Neural progenitor cell (in vitro differentiated cells): ENCODE measurements at regions not wholly inside any gene's neighbourhood (a gene's known extent, or its start where the extent isn't known, plus 50 kb on each side); places are given as distances from the start of the nearest gene placed in this dataset.

Source experiments
- DNase-seq: peaks from one replicate; pipeline ENCODE4 v3.0.0-alpha.2; 2016; ENCODE audit warnings: low spot score
- H2AFZ ChIP-seq: fragments of 200-600 bp; sonication (generic); replicated peaks from 2 replicates; pipeline ENCODE4 v1.6.1; 2016; ENCODE audit warnings: antibody characterized with exemption
- H3F3A ChIP-seq: fragments of 200-600 bp; sonication (generic); 2 replicates; pipeline ENCODE4 v1.6.1; 2016; ENCODE audit warnings: antibody characterized with exemption, low read depth
- H3K27ac ChIP-seq: fragments of 200-600 bp; sonication (generic); 2 replicates; pipeline ENCODE4 v1.5.1; 2016; ENCODE audit warnings: mild to moderate bottlenecking
- H3K27me3 ChIP-seq: fragments of 200-600 bp; sonication (generic); 2 replicates; pipeline ENCODE4 v1.6.1; 2016; ENCODE audit warnings: mild to moderate bottlenecking, moderate library complexity
- H3K36me3 ChIP-seq: fragments of 200-600 bp; sonication (generic); 2 replicates; pipeline ENCODE4 v1.5.1; 2016
- H3K4me1 ChIP-seq: fragments of 200-600 bp; sonication (generic); 2 replicates; pipeline ENCODE4 v1.6.1; 2016; ENCODE audit warnings: mixed run types
- H3K4me2 ChIP-seq: fragments of 200-600 bp; sonication (generic); 2 replicates; pipeline ENCODE4 v1.6.1; 2016
- H3K4me3 ChIP-seq: fragments of 200-600 bp; sonication (generic); 2 replicates; pipeline ENCODE4 v1.5.1; 2016
- H3K79me2 ChIP-seq: fragments of 200-600 bp; sonication (generic); 2 replicates; pipeline ENCODE4 v1.6.1; 2016; ENCODE audit warnings: low read depth
- H3K9ac ChIP-seq: fragments of 200-600 bp; sonication (generic); 2 replicates; pipeline ENCODE4 v1.6.1; 2016
- H3K9me3 ChIP-seq: fragments of 200-600 bp; sonication (generic); 2 replicates; pipeline ENCODE4 v1.5.1; 2016; ENCODE audit warnings: low read depth
- H4K20me1 ChIP-seq: fragments of 200-600 bp; sonication (generic); 2 replicates; pipeline ENCODE4 v1.6.1; 2016; ENCODE audit warnings: low read depth
- H3K27ac Mint-ChIP-seq: 3 replicates; pipeline ENCODE4 v1.8.0; 2021; ENCODE audit warnings: mixed read lengths
- H3K27me3 Mint-ChIP-seq: 2 replicates; pipeline ENCODE4 v1.8.0; 2022; ENCODE audit warnings: low read depth, mild to moderate bottlenecking, inconsistent platforms, moderate library complexity, mixed read lengths; ENCODE audit not compliant: insufficient read depth
- H3K36me3 Mint-ChIP-seq: 3 replicates; pipeline ENCODE4 v1.8.0; 2021; ENCODE audit warnings: mixed read lengths
- H3K4me1 Mint-ChIP-seq: 3 replicates; pipeline ENCODE4 v1.8.0; 2021; ENCODE audit warnings: mixed read lengths
- H3K4me3 Mint-ChIP-seq: 3 replicates; pipeline ENCODE4 v1.8.0; 2021; ENCODE audit warnings: mild to moderate bottlenecking, moderate library complexity, mixed read lengths
- H3K9me3 Mint-ChIP-seq: 3 replicates; pipeline ENCODE4 v1.8.0; 2020; ENCODE audit warnings: mixed read lengths
- EZH2 ChIP-seq: fragments of 200-600 bp; sonication (generic); IDR thresholded peaks from 2 replicates; pipeline ENCODE4 v1.6.1; 2017; ENCODE audit warnings: antibody characterized with exemption, mild to moderate bottlenecking, moderate library complexity
- EZH2phosphoT487 ChIP-seq: fragments of 200-600 bp; sonication (generic); IDR thresholded peaks from 2 replicates; pipeline ENCODE4 v1.6.1; 2017; ENCODE audit warnings: antibody characterized with exemption
- TF ChIP-seq, protein P1 (sequence below): fragments of 200-600 bp; sonication (generic); IDR thresholded peaks from 2 replicates; pipeline ENCODE4 v1.5.1; 2017; ENCODE audit warnings: antibody characterized with exemption, mild to moderate bottlenecking

DNA sequence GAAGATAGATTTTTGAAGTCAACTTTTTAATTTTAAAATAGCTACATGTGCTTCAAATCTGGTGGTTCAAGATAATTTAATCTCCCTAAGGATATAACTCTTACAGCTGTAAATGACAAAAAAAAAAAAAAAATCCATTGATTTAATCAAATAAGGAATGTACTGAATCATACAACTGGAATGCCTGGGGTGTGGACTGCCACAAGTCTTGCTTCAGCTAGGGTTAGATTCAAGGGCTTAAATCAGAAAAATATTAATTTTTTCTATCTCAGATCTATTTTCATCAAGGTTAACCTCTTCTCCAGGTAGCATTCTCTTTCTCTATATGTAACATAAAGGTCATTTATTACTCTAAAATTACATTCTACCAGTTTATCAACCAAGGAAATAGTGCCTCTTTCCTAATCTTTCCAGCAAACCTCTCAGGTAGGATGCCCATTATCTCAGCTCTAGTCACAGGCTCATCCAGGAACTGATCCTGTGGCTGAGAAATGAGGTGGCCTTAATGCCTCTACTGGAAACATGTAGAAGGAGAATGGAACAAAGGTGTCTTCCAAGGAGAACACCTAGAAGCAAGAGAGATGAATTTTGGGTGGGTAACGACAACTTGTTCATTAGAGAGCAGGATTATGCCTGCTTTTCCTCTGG lies 466.9 kb downstream of the CBLN4 start:
- no peaks in the 10 kb centered on the region for H3K9me3 ChIP-seq
- H3K4me2 ChIP-seq = no peak overlapping the region
- H3K27me3 ChIP-seq = no peaks in the 10 kb centered on the region
- no peak overlapping the region for H3K27ac Mint-ChIP-seq
- H2AFZ ChIP-seq = no peak overlapping the region
- no peak overlapping the region for H3K27ac ChIP-seq
- no peak for DNase-seq
- TF ChIP-seq, protein P1, sequence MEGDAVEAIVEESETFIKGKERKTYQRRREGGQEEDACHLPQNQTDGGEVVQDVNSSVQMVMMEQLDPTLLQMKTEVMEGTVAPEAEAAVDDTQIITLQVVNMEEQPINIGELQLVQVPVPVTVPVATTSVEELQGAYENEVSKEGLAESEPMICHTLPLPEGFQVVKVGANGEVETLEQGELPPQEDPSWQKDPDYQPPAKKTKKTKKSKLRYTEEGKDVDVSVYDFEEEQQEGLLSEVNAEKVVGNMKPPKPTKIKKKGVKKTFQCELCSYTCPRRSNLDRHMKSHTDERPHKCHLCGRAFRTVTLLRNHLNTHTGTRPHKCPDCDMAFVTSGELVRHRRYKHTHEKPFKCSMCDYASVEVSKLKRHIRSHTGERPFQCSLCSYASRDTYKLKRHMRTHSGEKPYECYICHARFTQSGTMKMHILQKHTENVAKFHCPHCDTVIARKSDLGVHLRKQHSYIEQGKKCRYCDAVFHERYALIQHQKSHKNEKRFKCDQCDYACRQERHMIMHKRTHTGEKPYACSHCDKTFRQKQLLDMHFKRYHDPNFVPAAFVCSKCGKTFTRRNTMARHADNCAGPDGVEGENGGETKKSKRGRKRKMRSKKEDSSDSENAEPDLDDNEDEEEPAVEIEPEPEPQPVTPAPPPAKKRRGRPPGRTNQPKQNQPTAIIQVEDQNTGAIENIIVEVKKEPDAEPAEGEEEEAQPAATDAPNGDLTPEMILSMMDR = no peak
- no peak for TF ChIP-seq EZH2
- no peaks in the 10 kb centered on the region for H3K27me3 Mint-ChIP-seq
- H3K4me1 Mint-ChIP-seq = no peaks in the 10 kb centered on the region
- H3K79me2 ChIP-seq = no peaks in the 10 kb centered on the region
- no peaks in the 10 kb centered on the region for H4K20me1 ChIP-seq
- H3K4me3 Mint-ChIP-seq = no peak overlapping the region
- no peak overlapping the region for H3K9ac ChIP-seq
- no peak overlapping the region for H3K4me3 ChIP-seq
- no peaks in the 10 kb centered on the region for H3F3A ChIP-seq
- no peaks in the 10 kb centered on the region for H3K9me3 Mint-ChIP-seq
- no peaks in the 10 kb centered on the region for H3K36me3 ChIP-seq
- H3K4me1 ChIP-seq = no peaks in the 10 kb centered on the region
- H3K36me3 Mint-ChIP-seq = no peaks in the 10 kb centered on the region

DNA sequence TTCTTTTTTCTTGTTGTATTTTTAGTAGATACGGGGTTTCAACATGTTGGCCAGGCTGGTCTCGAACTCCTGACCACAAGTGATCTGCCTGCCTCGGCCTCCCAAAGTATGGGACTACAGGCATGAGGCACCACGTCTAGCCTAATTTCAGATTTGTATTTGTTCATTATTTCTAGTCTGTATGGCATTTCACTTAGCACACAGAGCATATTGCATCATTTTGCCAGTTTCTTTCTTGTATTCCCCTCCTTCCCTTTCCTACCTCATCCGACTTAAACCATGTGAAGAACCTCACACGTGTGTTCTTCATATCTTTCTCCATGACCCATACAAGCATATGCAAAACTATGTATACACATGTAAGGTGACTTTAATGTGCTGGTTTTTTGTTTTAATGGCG lies 470.0 kb downstream of the CBLN4 start:
- no peaks in the 10 kb centered on the region for H3K27me3 Mint-ChIP-seq
- Histone ChIP-seq H3K79me2 (no peaks in the 10 kb centered on the region), H3F3A (peaks cover 7% of the 10 kb centered on the region), H3K4me2 (no peak overlapping the region), H3K9ac (no peak overlapping the region), H4K20me1 (no peaks in the 10 kb centered on the region), H3K27me3 (no peaks in the 10 kb centered on the region), H3K4me3 (no peak overlapping the region), H3K9me3 (no peaks in the 10 kb centered on the region), H3K36me3 (no peaks in the 10 kb centered on the region), H3K27ac (no peak overlapping the region), H3K4me1 (no peaks in the 10 kb centered on the region), H2AFZ (no peak overlapping the region)
- H3K36me3 Mint-ChIP-seq = no peaks in the 10 kb centered on the region
- no peak for TF ChIP-seq EZH2phosphoT487
- no peak overlapping the region for H3K4me3 Mint-ChIP-seq
- no peaks in the 10 kb centered on the region for H3K9me3 Mint-ChIP-seq
- no peaks in the 10 kb centered on the region for H3K4me1 Mint-ChIP-seq
- H3K27ac Mint-ChIP-seq = no peak overlapping the region
- DNase-seq = no peak

DNA sequence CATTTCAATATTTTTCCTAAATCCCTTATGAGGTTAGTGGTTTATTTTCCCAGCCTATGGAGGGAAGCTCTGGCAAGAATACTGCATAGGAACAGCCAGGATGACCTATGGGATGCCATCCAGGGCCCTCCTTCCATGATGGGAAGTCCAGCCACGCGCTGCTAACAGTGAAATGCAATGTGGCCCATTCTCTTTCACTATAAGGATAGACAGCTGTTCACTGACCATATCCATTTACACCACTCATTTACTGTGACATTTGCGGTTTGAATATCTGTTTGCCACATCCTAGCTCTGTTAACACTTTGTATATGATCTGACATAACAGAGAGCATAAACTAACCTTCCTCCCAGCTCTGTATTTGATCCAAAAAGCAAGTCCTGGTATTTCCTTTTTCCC lies 471.7 kb downstream of the CBLN4 start:
- no peaks in the 10 kb centered on the region for H3K79me2 ChIP-seq
- H3K36me3 ChIP-seq = no peaks in the 10 kb centered on the region
- no peaks in the 10 kb centered on the region for H3K9me3 ChIP-seq
- no peak overlapping the region for H3K4me2 ChIP-seq
- no peak overlapping the region for H2AFZ ChIP-seq
- H3K27me3 ChIP-seq = no peaks in the 10 kb centered on the region
- TF ChIP-seq, protein P1 = no peak
- no peak for TF ChIP-seq EZH2phosphoT487
- TF ChIP-seq EZH2 = no peak
- H3K9me3 Mint-ChIP-seq = no peaks in the 10 kb centered on the region
- no peaks in the 10 kb centered on the region for H3K27me3 Mint-ChIP-seq
- no peaks in the 10 kb centered on the region for H3K36me3 Mint-ChIP-seq
- DNase-seq = no peak
- no peak overlapping the region for H3K4me3 ChIP-seq
- H3K4me1 ChIP-seq = no peaks in the 10 kb centered on the region
- H3K4me3 Mint-ChIP-seq = no peak overlapping the region
- no peak overlapping the region for H3K9ac ChIP-seq
- no peaks in the 10 kb centered on the region for H4K20me1 ChIP-seq
- H3K27ac ChIP-seq = no peak overlapping the region
- H3F3A ChIP-seq = peaks cover 7% of the 10 kb centered on the region
- peaks cover under 1% of the 10 kb centered on the region for H3K4me1 Mint-ChIP-seq
- no peak overlapping the region for H3K27ac Mint-ChIP-seq

DNA sequence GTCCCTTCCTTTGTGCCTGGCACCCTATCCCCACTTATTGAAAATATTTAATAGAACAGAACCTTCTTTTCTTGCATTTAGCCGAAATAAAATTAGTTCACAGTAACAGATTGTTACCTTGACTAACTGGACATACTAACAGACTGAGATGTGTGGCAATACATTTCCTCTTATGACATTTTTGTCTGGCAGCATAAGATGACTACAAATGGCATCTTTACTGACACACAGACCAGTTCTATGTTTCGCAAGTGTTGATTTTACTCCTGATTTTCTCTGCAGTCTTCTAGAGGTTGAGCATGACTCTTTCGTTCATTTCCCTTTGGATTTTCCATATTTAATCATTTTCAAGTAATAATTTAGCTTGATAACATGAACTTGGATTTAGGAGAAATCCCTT lies 474.6 kb downstream of the CBLN4 start:
- TF ChIP-seq EZH2phosphoT487 (no peak), EZH2 (no peak)
- TF ChIP-seq, protein P1 = no peak
- Histone ChIP-seq H3K9ac (no peak overlapping the region), H4K20me1 (no peaks in the 10 kb centered on the region), H3F3A (peaks cover 7% of the 10 kb centered on the region), H3K9me3 (no peaks in the 10 kb centered on the region), H3K36me3 (no peaks in the 10 kb centered on the region), H3K79me2 (no peaks in the 10 kb centered on the region), H3K4me1 (no peaks in the 10 kb centered on the region), H3K4me3 (no peak overlapping the region), H3K27ac (no peak overlapping the region), H3K4me2 (no peak overlapping the region), H3K27me3 (no peaks in the 10 kb centered on the region), H2AFZ (no peak overlapping the region)
- no peaks in the 10 kb centered on the region for H3K36me3 Mint-ChIP-seq
- no peak for DNase-seq
- peaks cover 15% of the 10 kb centered on the region for H3K4me1 Mint-ChIP-seq
- no peak overlapping the region for H3K27ac Mint-ChIP-seq
- no peaks in the 10 kb centered on the region for H3K9me3 Mint-ChIP-seq
- H3K27me3 Mint-ChIP-seq = no peaks in the 10 kb centered on the region
- no peak overlapping the region for H3K4me3 Mint-ChIP-seq
